CD4-positive, alpha-beta T cell treated with Interleukin-12 subunit alpha and Interleukin-12 subunit beta, for 1 hour (primary cell): ENCODE measurements at regions not wholly inside any gene's neighbourhood (a gene's known extent, or its start where the extent isn't known, plus 50 kb on each side); places are given as distances from the start of the nearest gene placed in this dataset.
"Not testable (repeated sequence)": the region's sequence is repeated elsewhere in the genome, so short reads cannot be mapped to it uniquely, and the experiment has no call there.

Experiments
- DNase-seq: peaks from one replicate; pipeline ENCODE4 v3.0.0-alpha.2; 2020

DNA sequence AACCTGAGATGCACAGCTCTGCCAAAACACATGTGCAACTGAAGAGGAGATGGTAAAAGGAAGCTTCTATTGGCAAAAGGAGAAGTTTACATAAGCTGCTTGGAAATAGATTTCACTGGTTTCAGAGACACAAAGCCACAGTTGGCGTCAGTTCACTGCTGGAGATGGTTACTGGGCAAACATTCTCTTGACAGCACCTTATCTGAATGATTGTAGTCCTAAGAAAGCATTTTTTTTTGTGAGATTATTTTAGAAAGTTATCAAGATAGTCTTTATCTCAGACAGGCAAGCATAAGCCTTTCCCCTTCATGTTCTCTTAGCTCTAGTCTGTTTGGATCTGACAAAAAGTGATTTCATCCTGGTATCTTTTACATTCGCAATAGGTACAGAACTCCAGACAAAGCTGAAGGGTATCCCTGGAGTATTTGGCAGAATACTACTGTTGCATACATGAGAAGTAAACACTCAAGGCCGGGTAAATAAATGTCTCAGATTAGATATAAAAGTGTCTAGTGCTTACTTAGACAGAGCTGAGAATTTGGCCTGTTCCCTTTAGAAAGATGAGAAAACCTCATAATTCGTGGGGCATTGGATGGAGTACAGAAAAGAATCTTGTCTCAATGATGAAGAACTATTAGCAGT lies 1668.0 kb upstream of the NUDT12 start:
- no peak for DNase-seq

DNA sequence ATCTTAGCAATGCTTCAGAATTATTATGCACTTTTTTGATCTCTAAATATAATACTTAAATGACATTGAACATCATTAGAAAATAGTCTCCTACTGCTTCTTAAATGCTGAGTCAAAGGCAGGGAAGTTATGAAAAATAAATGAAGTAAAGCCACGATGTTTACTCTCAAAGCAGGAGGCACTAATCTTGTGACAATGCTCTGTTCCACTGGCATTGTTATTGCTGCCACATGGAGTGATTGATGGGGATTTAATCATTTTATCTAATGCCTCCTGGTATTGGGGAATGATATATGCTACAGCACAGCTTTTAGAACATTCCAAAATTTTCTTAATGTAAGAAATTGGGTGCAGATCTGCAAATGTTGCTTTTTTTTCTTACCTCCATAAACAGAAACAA lies 1655.4 kb upstream of the NUDT12 start:
- DNase-seq, result no peak

DNA sequence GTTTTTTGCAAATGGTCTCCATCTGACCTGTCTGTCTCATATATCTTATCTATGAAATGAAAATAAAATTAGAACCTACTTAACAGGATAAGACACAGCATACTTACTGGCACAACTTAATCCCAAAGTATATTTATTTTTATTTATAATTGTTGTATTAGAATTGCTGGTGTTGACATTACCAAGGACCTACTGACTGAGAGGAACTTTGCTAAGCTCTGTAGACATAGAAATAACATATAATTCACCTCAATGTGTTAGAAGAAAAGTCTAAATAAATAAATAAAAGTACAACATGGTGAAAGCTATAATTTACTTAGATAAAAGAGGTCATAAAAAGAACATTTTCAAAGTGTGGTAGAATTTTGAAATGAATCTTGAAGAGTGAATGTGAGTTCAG lies 1650.5 kb upstream of the NUDT12 start:
- DNase-seq, result no peak

DNA sequence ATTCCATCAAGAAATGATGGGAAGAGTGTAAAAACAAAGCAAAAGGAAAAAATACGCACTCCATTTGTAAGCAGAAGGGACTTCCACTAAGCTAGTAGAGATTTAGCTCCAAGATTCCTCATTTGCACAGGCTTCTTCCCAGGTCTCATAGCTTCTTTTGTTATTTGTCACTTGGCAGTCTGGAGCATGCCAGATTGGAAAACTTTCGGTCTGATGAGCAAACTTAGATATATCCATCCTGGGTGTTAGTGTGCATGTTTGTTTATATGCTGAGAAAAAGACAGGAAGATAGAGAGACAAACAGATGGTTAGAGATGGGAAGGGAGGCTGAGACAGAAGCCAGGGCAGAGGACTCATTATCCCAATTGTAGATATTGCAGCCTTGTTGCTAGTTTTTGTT lies 1644.5 kb upstream of the NUDT12 start:
- DNase-seq, result no peak

DNA sequence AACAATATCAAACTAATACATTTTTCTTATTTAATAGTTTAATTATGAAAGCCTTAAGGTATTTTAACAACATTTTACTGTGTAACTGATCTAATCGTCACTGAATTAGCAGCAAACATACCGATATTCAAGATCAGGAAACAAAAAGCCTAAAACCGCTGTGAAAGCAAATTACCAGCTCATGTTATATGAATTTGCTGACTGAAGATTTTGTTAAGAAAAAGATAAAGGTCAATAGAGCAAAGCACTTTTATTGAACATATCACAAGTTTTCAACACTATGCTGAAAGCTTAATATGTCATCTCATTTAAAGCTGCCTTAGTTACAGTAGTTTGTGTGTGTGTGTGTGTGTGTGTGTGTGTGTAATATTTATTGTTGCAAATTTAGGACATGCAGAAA lies 1634.9 kb upstream of the NUDT12 start:
- DNase-seq, result no peak

DNA sequence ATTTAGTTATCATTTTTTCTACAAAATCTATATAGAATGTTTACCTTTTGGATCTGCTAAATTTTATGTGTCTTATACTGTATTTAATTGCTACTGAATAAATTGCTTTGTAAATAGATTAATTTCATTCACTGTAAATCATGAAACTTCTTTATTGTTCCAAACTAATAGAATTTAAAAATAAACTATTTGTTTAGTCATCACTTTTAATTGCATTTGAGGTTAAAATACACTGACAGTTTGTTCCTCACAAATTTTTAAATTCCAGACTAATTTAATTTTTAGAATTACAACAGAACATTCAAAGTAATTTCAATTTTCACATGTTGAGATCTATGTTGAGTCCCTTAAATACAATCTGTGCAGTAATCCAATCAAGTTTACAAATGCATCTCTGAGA lies 1633.2 kb upstream of the NUDT12 start:
- DNase-seq, result no peak

DNA sequence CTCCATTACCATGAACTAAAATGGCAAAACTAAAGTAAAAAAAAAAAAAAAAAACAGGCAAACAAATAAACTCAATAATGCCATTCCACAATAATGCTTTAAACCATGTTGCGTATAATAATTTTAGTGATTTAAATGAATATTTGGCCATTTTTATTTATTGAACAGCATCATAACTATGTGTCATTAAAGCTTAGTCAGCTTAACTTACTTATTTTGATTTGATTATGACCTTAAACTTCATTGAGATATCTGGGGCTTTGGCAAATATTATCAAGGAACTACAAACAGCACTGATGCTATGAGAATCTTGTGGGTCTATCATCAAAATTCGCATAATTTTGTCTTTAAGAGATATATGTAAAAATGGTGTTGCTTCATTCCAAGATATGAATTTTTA lies 1610.3 kb upstream of the NUDT12 start:
- no peak for DNase-seq

DNA sequence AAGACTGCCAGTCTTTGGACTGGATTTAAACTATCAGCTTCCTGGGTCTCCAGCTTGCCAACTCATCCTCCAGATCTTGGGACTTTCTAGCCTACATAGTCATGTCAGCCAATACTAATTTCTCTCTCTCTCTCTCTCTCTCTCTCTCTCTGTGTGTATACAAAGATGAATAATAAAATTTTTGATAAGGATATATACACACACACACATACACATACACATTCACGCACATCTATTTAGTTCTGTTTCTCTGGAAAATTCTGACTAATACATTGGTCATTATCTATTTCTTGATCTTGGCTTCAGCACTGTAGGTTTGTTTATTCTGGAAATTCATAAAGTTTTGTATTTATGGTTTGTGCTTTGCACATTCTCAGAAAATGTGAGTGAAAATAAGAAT lies 1606.2 kb upstream of the NUDT12 start:
- DNase-seq, result no peak

DNA sequence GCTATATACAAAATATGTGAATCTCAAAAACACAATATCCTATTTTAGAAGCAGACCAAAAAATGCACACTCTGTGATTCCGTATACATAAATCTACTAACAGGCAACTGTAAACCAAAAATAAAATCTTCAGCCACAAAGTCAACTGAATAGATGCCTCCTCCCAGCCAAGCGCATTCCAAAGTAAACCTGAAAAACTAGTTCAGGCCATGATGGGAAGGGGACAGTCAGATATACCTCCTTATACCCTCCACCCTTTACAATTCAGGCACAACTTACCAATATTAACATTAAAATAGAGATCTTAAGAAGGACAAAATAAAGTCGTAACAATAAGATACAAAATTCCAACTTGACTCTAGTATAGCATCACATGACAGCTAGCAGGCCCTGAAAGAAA lies 1604.5 kb upstream of the NUDT12 start:
- no peak for DNase-seq

DNA sequence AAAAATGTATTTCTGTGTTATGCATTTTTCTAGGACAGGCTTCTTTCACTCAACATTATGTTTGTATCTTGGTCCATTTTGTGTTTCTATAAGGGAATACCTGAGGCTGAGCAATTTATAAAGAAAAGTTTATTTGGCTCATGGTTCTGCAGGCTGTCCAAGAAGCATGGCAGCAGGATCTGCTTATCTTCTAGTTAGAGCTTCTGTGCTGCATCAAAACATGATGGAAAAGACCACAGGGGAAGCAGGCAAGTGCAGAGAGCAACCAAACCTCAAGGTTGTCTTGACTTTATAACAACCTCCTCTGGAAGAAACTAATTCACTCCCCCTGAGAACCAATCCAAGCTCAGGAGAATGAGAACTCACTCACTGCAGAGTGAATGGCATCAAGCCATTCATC lies 1601.0 kb upstream of the NUDT12 start:
- no peak for DNase-seq

DNA sequence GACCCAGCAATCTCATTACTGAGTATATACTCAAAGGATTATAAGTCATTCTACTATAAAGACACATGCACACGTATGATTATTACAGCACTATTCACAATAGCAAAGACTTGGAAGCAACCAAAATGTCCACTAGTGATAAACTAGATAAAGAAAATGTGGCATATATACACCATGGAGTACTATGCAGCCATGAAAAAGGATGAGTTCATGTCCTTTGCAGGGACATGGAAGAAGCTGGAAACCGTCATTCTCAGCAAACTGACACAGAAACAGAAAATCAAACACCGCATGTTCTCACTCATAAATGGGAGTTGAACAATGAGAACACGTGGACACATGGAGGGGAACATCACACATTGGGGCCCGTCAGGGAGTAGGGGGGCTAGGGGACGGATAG lies 1600.0 kb upstream of the NUDT12 start:
- not testable (repeated sequence) for DNase-seq

DNA sequence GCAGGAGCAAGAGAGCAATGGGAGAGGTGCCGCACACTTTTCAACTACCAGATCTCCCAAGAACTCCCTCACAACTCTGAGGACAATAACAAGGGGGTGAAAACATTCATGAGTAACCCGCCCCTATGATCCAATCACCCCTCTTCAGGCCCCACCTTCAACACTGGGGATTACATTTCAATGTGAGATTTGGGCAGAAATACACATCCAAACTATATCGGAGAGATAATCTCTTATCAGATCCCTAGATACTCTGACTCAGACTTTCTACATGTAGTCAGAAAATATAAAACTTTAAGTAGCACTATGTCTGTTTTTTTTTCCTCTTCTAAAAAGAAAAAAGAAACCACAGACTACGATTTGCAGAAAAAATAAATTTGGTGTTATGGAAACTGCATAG lies 1595.9 kb upstream of the NUDT12 start:
- DNase-seq, result no peak

DNA sequence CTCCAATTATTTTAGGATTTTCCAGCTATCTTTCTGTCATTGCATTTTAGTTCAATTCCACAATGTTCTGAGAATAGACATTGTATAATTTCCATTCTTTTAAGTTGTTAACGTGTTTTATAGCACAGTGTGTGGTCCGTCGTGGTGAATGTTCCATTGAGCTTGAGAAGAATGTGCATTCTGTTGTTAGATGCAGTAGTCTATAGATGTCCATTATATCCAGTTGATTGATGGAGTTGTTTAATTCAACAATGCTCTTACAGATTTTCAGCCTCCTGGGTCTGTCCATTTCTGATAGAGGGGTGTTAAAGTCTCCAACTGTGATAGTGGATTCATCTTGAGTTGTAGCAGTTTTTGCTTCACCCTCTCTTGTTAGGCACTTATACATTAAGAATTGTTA lies 1587.7 kb upstream of the NUDT12 start:
- no peak for DNase-seq

DNA sequence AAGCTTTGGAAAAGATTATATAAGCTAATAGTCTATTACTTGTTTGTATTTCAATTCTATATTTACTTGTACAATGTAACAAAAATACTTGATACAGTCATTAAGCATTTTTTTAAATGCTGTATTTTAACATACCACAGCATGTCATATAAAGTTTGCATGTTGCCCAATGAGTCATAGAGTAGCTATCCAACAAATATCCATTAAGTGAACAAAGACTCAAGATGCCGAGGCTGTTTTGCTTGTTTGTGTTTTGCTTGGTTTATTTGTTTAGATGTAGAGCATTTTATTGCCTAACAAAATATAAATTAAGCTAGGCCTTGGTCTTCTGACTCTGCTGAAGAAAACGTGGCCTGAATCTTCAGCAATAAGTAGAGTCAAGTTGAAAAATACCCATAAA lies 1584.3 kb upstream of the NUDT12 start:
- DNase-seq, result no peak

DNA sequence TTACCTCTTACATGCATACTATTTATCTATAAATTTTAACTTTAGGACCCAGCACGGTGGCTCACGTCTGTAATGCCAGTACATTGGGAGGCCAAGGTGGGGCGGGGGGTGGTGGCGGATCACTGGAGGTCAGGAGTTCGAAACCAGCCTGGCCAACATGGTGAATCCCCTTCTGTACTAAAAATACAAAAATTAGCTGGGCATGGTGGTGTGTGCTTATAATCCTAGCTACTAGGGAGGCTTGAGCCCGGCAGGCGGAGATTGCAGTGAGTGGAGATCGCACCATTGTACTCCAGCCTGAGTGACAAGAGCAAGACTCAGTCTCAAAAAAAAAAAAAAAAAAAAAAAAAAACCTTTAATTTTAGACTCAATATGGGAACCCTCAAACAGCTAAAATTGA lies 1582.6 kb upstream of the NUDT12 start:
- no peak for DNase-seq

DNA sequence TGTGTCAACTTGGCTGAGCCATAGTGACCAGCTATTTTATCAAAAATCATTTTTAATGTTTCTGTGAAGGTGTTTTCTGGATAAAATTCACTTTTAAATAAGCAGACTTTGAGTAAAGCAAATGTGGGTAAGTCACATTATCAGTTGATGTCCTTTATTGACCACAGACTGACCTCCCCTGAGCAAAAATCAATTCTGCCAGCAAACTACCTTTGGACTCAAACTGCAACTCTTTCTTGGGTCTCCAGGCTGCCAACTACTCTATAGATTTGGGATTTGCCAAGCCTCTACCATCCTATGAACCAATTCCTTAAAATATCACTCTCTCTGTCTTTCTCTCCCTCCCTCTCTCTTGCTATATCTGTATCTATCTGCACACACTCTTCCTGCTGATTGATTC lies 1571.7 kb upstream of the NUDT12 start:
- no peak for DNase-seq

DNA sequence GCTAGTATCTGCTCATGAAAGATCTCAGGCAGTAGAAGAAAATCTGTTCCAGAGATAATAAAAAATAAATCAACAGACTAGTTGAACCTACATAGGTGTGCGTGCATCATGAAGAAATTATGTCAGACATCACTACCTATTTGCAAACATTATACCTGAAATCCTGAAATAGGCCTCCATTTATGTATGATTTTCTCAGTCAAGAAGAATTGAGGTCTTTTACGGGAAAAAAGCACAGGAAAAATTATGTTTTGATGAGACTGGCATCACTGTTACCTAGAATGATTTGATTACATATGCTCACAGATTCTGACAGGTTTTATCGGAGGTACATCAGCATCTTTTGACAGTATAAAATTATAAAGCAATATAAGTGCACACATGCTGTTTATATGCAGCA lies 1570.5 kb upstream of the NUDT12 start:
- DNase-seq, result no peak

DNA sequence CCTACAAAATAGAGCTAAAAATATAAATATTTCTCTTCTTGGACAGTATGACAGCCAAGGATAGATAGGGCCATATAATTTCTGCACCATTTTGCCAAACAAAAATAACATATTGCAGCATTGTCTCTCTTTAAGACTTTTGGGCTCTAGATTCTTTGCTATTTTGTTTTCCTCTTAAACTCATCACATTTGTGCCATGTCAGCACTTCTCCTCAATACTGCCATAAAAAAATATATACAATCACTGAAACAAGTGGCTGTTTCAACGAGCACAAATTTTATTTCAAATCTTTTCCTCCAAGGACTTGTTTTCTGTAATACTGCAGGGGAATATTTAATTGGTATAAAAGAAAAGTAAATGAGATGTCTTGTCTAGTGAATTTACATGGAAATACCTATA lies 1570.0 kb upstream of the NUDT12 start:
- DNase-seq, result no peak

DNA sequence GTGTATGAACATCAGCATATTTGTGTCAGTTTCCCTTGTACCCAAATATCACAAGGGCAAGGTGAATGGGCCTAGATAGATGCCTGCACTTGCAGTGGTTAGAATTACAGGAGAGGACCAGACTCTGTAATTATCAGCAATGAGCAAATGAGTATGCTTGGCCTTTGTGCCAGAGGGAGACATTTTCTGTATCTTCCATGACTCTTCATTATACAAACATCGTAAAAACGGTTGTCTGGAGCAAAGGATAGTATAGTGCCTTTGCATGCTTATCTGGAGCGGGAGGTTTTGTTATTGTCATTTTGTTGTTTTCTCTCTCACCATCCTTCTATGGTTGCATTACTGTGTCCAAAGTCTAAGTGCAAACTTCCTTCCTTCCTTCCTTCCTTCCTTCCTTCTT lies 1568.5 kb upstream of the NUDT12 start:
- DNase-seq, result no peak

DNA sequence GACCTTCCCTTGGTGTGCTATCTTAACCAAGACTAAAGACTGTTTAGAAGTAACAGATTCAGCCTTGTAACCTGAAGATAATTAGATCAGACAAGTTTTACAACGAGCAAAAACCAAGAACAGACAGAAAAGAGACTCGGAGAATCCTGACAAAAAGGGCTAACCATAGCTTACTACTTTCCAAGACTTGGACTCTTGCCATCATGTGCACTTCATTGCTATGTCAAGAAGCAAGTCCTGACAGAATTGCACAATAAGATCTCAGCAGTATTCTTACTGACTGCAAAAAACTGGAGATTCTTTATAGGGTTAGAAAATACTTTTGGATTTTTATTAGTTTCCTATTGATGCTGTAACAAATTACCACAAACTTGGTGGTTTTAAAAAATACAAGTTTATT lies 1539.0 kb upstream of the NUDT12 start:
- no peak for DNase-seq

DNA sequence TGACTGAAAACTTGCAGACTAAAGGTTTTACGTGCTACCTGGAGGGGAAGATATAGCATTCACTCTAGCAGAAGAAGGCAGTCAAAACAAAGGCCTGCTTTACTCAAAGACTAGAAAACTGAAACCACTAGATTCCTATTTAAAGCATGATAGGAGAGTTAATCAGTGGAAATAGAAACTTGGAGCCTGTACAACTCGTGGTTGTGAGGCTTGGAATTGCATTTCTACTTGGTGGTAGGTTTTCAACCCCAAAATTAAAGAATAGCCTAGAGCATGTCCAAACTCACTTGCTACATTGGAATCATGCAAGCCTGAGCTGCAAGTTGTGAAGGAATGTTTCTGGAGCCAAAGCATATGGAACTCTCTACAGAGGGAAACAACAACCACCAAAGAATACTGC lies 1526.4 kb upstream of the NUDT12 start:
- DNase-seq, result no peak

DNA sequence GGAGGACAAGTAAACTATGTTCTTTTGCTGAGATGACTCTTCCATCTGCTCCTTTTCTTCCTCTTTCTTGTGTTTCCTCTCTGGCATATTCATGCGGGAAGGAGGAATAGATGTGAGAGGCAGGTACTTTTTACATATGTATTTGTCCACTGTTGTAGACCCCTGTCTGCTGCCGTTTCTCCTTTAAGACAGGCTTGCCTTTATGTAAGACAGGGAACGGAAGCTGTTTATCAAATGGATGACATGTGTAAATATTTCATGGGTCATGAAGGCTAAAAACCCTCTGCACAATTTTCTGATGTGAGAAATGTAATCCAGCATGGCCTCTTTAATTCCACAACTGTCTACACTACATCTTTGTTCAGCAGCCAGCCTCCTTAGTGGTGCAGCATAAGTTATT lies 1525.5 kb upstream of the NUDT12 start:
- no peak for DNase-seq

DNA sequence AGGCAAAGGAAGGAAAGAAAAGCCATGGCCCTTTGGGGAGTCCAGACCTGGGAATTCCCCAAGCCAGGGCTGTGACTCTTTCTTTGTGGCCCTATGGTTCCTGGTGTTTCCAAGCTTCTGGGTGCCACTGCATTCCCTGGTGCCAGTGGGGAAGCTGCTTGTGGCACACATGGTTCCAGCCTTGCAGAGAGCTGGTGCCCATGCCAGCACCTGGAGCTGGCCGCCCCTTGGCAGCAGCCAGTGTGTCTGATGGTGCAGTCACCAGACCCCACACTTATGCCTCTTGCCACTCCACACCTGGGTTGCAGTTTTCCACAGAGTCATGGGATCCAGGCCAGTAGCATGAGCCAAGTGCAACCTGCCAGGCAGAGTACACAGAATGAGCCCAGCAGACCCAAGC lies 1495.3 kb upstream of the NUDT12 start:
- no peak for DNase-seq

DNA sequence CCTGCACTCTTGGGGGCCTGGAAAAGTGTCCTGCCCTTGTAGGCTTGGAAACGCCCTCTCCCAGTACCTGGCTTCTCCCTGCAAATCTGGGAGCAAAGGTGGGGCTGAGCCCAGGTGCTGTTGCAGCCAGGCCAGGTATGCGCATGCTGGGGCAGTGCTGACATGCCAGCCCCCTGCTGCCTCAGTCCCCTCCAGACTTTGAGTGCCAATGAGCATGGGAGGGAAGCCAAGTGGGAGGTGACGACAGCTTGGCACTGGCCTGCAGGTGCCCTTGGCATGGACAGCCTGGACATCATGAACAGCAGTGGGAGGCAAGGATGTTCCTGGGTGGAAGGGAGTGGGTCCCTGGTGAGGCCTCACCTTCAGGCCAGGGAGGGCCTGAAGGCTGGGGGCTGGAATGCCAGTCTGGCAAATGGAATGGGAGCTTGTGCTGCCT lies 1494.4 kb upstream of the NUDT12 start:
- DNase-seq, result no peak

DNA sequence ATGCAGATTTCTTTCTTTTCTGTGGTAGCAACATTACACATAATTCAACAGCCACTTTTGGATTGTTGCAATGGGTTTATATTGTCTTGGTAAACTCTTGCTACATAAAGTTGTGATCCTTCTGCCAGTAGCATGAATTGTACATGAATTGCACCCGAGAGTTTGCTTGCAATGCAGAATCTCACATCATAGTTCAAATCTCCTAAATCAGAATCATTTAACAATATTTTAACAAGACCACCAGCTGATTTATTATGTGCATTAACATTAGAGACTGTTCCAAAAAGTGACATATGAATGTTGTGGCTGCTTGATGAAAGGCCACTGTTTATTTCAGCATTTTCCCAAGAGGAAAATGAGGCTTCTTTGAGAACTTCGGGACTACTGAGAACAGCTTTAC lies 1491.8 kb upstream of the NUDT12 start:
- DNase-seq, result no peak

DNA sequence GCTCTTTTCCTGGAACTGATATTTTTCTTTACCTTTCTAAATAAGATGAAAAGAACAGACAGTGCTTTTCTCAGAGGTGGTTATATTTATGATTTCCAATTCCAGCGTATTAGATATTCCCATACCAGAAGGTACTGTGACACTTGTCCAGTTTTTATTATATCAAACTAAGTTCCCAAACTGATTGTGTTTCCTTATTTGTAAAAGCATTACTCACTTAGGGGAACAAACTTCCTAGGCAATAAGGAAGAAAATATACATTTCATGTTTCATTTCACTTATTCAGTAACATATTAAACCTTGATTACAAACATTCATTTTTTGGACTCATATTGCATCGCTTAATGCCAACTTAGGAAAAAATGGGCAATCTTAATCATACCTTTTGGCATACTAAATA lies 1480.0 kb upstream of the NUDT12 start:
- no peak for DNase-seq
